HEK293 (cell line): ENCODE measurements at regions not wholly inside any gene's neighbourhood (a gene's known extent, or its start where the extent isn't known, plus 50 kb on each side); places are given as distances from the start of the nearest gene placed in this dataset.

Source experiments
- KLF1 ChIP-seq: fragments of 450-650 bp; formaldehyde crosslinking; IDR thresholded peaks from 2 replicates; pipeline ENCODE4 v1.5.1; 2016; ENCODE audit warnings: missing biosample characterization, missing genetic modification characterization
- ZNF529 ChIP-seq: fragments of 450-650 bp; formaldehyde crosslinking; IDR thresholded peaks from 2 replicates; pipeline ENCODE4 v1.5.1; 2017; ENCODE audit warnings: missing genetic modification characterization, missing biosample characterization; ENCODE audit not compliant: insufficient replicate concordance
- TF ChIP-seq, protein P1 (sequence below): fragments of 450-650 bp; formaldehyde crosslinking; IDR thresholded peaks from 2 replicates; pipeline ENCODE4 v1.5.1; 2016; ENCODE audit warnings: missing biosample characterization, missing genetic modification characterization
- TF ChIP-seq, protein P2 (sequence below): sonication (generic); formaldehyde crosslinking; IDR thresholded peaks from 2 replicates; pipeline ENCODE4 v1.8.1; 2022; ENCODE audit warnings: mild to moderate bottlenecking, moderate library complexity, missing genetic modification reagents
- TF ChIP-seq, protein P3 (sequence below): fragments of 450-650 bp; formaldehyde crosslinking; IDR thresholded peaks from 2 replicates; pipeline ENCODE4 v1.5.1; 2016; ENCODE audit warnings: missing biosample characterization, missing genetic modification characterization
- TF ChIP-seq, protein P4 (sequence below): fragments of 450-650 bp; formaldehyde crosslinking; IDR thresholded peaks from 2 replicates; pipeline ENCODE4 v1.5.1; 2016; ENCODE audit warnings: missing biosample characterization, missing genetic modification characterization

DNA sequence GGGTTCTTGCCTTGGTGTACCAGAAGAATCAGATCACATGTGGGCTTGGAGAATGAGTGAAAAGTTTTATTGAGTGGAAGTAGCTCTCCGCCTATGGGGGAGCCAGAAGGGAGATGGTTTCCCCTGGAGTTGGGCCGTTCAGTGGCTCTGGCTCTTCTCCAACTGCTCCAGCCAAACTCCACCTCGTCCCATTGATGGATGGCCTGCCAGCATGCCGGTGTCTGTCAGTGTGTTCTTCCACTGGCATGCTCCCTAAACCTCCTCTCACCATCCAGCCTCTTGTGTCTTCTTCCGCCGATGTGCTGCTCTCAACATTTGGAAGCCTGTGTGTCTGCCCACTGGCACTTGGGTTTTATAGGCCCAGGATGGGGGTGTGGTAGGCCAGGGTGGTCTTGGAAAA is 119.4 kb downstream of the MAP3K21 start:
- no peak for TF ChIP-seq ZNF529 (tag by site-specific recombination)
- TF ChIP-seq, protein P1, sequence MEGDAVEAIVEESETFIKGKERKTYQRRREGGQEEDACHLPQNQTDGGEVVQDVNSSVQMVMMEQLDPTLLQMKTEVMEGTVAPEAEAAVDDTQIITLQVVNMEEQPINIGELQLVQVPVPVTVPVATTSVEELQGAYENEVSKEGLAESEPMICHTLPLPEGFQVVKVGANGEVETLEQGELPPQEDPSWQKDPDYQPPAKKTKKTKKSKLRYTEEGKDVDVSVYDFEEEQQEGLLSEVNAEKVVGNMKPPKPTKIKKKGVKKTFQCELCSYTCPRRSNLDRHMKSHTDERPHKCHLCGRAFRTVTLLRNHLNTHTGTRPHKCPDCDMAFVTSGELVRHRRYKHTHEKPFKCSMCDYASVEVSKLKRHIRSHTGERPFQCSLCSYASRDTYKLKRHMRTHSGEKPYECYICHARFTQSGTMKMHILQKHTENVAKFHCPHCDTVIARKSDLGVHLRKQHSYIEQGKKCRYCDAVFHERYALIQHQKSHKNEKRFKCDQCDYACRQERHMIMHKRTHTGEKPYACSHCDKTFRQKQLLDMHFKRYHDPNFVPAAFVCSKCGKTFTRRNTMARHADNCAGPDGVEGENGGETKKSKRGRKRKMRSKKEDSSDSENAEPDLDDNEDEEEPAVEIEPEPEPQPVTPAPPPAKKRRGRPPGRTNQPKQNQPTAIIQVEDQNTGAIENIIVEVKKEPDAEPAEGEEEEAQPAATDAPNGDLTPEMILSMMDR: no peak
- TF ChIP-seq, protein P2, sequence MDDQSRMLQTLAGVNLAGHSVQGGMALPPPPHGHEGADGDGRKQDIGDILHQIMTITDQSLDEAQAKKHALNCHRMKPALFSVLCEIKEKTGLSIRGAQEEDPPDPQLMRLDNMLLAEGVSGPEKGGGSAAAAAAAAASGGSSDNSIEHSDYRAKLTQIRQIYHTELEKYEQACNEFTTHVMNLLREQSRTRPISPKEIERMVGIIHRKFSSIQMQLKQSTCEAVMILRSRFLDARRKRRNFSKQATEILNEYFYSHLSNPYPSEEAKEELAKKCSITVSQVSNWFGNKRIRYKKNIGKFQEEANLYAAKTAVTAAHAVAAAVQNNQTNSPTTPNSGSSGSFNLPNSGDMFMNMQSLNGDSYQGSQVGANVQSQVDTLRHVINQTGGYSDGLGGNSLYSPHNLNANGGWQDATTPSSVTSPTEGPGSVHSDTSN: no peak
- TF ChIP-seq, protein P3, sequence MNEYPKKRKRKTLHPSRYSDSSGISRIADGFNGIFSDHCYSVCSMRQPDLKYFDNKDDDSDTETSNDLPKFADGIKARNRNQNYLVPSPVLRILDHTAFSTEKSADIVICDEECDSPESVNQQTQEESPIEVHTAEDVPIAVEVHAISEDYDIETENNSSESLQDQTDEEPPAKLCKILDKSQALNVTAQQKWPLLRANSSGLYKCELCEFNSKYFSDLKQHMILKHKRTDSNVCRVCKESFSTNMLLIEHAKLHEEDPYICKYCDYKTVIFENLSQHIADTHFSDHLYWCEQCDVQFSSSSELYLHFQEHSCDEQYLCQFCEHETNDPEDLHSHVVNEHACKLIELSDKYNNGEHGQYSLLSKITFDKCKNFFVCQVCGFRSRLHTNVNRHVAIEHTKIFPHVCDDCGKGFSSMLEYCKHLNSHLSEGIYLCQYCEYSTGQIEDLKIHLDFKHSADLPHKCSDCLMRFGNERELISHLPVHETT (tag by site-specific recombination): no peak
- TF ChIP-seq, protein P4, sequence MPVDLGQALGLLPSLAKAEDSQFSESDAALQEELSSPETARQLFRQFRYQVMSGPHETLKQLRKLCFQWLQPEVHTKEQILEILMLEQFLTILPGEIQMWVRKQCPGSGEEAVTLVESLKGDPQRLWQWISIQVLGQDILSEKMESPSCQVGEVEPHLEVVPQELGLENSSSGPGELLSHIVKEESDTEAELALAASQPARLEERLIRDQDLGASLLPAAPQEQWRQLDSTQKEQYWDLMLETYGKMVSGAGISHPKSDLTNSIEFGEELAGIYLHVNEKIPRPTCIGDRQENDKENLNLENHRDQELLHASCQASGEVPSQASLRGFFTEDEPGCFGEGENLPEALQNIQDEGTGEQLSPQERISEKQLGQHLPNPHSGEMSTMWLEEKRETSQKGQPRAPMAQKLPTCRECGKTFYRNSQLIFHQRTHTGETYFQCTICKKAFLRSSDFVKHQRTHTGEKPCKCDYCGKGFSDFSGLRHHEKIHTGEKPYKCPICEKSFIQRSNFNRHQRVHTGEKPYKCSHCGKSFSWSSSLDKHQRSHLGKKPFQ (tag by site-specific recombination): no peak
- no peak for TF ChIP-seq KLF1 (tag by site-specific recombination)
